Body of pancreas (tissue), 4 donors: ENCODE measurements at regions not wholly inside any gene's neighbourhood (a gene's known extent, or its start where the extent isn't known, plus 50 kb on each side); places are given as distances from the start of the nearest gene placed in this dataset.

Experiments
- CTCF ChIP-seq, 7 experiments: fragments of 450-650 bp in 4 of 7; fragments of 200-600 bp in 3 of 7; sonication (generic) in 3 of 7; IDR thresholded peaks; one replicate each; pipeline ENCODE4 v1.5.1; 2016 to 2019; ENCODE audit warnings: antibody characterized with exemption in 7 of 7
- POLR2A ChIP-seq, 3 donors: fragments of 450-650 bp; IDR thresholded peaks; one replicate each; pipeline ENCODE4 v1.6.1; 2016; ENCODE audit warnings: antibody characterized with exemption in 3 of 3, mild to moderate bottlenecking in 2 of 3

GRCh38 chr10:106158241-106158640 is 1006.3 kb downstream of the SORCS1 start:
- TF ChIP-seq CTCF (IDR thresholded peaks at IDR 0.05), result no peak
- no peak for TF ChIP-seq POLR2A (IDR thresholded peaks at IDR 0.05)
